ENCODE measurements at regions not wholly inside any gene's neighbourhood (a gene's known extent, or its start where the extent isn't known, plus 50 kb on each side); places are given as distances from the start of the nearest gene placed in this dataset.
"Not testable (repeated sequence)": the region's sequence is repeated elsewhere in the genome, so short reads cannot be mapped to it uniquely, and the experiment has no call there.

GRCh38 chr5:117318528-117318927, 743.9 kb upstream of the SEMA6A start:
- Histone ChIP-seq H3K27me3 (replicated peaks; ENCODE audit: control insufficient read depth, insufficient read depth, low read length) (no peaks in the 10 kb centered on the region), H3K36me3 (ENCODE audit: control insufficient read depth, insufficient read depth, low read length) (no peaks in the 10 kb centered on the region), H3K4me3 (replicated peaks; ENCODE audit: low read depth, low read length) (no peak overlapping the region)
- DNase-seq (ENCODE audit: extremely low read depth, insufficient read length) = no peak
- TF ChIP-seq, protein P1, sequence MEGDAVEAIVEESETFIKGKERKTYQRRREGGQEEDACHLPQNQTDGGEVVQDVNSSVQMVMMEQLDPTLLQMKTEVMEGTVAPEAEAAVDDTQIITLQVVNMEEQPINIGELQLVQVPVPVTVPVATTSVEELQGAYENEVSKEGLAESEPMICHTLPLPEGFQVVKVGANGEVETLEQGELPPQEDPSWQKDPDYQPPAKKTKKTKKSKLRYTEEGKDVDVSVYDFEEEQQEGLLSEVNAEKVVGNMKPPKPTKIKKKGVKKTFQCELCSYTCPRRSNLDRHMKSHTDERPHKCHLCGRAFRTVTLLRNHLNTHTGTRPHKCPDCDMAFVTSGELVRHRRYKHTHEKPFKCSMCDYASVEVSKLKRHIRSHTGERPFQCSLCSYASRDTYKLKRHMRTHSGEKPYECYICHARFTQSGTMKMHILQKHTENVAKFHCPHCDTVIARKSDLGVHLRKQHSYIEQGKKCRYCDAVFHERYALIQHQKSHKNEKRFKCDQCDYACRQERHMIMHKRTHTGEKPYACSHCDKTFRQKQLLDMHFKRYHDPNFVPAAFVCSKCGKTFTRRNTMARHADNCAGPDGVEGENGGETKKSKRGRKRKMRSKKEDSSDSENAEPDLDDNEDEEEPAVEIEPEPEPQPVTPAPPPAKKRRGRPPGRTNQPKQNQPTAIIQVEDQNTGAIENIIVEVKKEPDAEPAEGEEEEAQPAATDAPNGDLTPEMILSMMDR (IDR thresholded peaks at IDR 0.05; ENCODE audit: insufficient read depth, low read length, poor library complexity, severe bottlenecking) = peak; percentile 24

GRCh38 chr5:117315170-117315569, 740.5 kb upstream of the SEMA6A start:
- DNase-seq (ENCODE audit: extremely low read depth, insufficient read length) = no peak
- TF ChIP-seq, protein P1 (IDR thresholded peaks at IDR 0.05; ENCODE audit: insufficient read depth, low read length, poor library complexity, severe bottlenecking) = no peak

GRCh38 chr5:117304512-117305107, 730.0 kb upstream of the SEMA6A start:
- not testable (repeated sequence) for H3K4me3 ChIP-seq (replicated peaks; ENCODE audit: low read depth, low read length); H3K36me3 ChIP-seq (ENCODE audit: control insufficient read depth, insufficient read depth, low read length); H3K27me3 ChIP-seq (replicated peaks; ENCODE audit: control insufficient read depth, insufficient read depth, low read length); DNase-seq (ENCODE audit: extremely low read depth, insufficient read length)

More at GRCh38 chr5:117315170-117315569, 740.5 kb upstream of the SEMA6A start:
- Histone ChIP-seq H3K4me3 (replicated peaks; ENCODE audit: low read depth, low read length) (no peak overlapping the region), H3K27me3 (replicated peaks; ENCODE audit: control insufficient read depth, insufficient read depth, low read length) (no peaks in the 10 kb centered on the region; the same call in 1 of the 2 replicates), H3K36me3 (ENCODE audit: control insufficient read depth, insufficient read depth, low read length) (no peaks in the 10 kb centered on the region)

DNA sequence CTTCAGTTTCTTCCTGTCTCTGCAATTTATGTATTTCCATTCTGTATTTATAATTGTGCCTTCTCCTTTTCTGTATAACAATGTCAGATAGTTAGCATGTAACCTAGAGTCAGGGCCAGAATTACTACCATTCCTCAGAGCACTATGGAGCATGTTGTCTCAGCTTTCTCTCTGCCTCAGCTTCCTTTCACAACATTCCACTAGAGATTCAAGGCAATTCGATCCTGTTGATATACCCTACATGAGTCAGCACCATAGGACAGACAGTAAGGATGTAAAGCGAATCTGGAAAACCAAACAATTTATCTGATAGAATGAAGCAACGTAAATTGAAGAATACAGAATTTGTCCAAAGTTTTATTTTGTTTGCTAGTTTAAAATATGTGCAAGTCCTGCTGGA, 728.3 kb upstream of the SEMA6A start:
- H3K36me3 ChIP-seq (ENCODE audit: control insufficient read depth, insufficient read depth, low read length) = no peaks in the 10 kb centered on the region
- H3K27me3 ChIP-seq (replicated peaks; ENCODE audit: control insufficient read depth, insufficient read depth, low read length) = no peaks in the 10 kb centered on the region
- no peak for DNase-seq (ENCODE audit: extremely low read depth, insufficient read length)
- no peak overlapping the region for H3K4me3 ChIP-seq (replicated peaks; ENCODE audit: low read depth, low read length)
- TF ChIP-seq, protein P1 (IDR thresholded peaks at IDR 0.05; ENCODE audit: insufficient read depth, low read length, poor library complexity, severe bottlenecking) = no peak

- TF ChIP-seq, protein P1 (IDR thresholded peaks at IDR 0.05; ENCODE audit: insufficient read depth, low read length, poor library complexity, severe bottlenecking) = no peak
- H3K36me3 ChIP-seq (ENCODE audit: control insufficient read depth, insufficient read depth, low read length) = no peaks in the 10 kb centered on the region
- no peaks in the 10 kb centered on the region for H3K27me3 ChIP-seq (replicated peaks; ENCODE audit: control insufficient read depth, insufficient read depth, low read length)
- no peak overlapping the region for H3K4me3 ChIP-seq (replicated peaks; ENCODE audit: low read depth, low read length)
- DNase-seq (ENCODE audit: extremely low read depth, insufficient read length) = no peak
Measured at GRCh38 chr5:117302473-117302872, 727.9 kb upstream of the SEMA6A start.

DNA sequence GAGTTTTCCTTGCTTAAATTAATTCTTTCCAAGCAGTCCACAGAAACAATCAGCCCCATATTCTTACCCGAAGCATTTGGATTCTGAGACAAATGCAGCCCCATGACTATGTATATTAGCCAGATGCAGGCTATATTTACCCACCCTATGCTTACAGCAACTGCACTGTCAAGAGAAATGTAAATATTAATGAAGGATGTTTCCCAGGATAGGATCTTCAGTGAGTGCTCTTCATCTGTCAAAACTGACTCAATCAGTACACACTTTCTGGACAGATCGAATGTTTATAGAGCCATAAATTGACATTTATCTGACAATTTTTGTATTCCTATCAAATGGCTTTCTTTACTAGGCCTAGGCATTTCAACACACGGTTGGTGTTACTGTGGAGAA, 725.3 kb upstream of the SEMA6A start:
- Histone ChIP-seq H3K36me3 (ENCODE audit: control insufficient read depth, insufficient read depth, low read length) (no peaks in the 10 kb centered on the region), H3K4me3 (replicated peaks; ENCODE audit: low read depth, low read length) (no peak overlapping the region), H3K27me3 (replicated peaks; ENCODE audit: control insufficient read depth, insufficient read depth, low read length) (no peaks in the 10 kb centered on the region)
- TF ChIP-seq, protein P1 (IDR thresholded peaks at IDR 0.05; ENCODE audit: insufficient read depth, low read length, poor library complexity, severe bottlenecking) = no peak
- no peak for DNase-seq (ENCODE audit: extremely low read depth, insufficient read length)

Measured in GM06990 (cell line).